ENCODE measurements at regions not wholly inside any gene's neighbourhood (a gene's known extent, or its start where the extent isn't known, plus 50 kb on each side); places are given as distances from the start of the nearest gene placed in this dataset.

- Histone ChIP-seq H3K4me2 (ENCODE audit: insufficient read depth, low read length) (no peak overlapping the region), H3K36me3 (ENCODE audit: control insufficient read depth, insufficient read depth, low read length) (no peaks in the 10 kb centered on the region), H3K9ac (ENCODE audit: insufficient read depth in 1 of 2, low read depth in 2 of 2, low read length in 2 of 2) (no peak overlapping the region), H4K20me1 (replicated peaks; ENCODE audit: control insufficient read depth, insufficient read depth, low read length) (no peaks in the 10 kb centered on the region), H2AFZ (ENCODE audit: low read depth, low read length) (no peak overlapping the region), H3K9me1 (ENCODE audit: control insufficient read depth, insufficient read depth, low read length) (no peaks in the 10 kb centered on the region), H3K27me3 (ENCODE audit: control insufficient read depth in 2 of 2, insufficient read depth in 2 of 2, low read length in 2 of 2) (no peaks in the 10 kb centered on the region; a peak in 1 of 5 replicates), H3K4me1 (replicated peaks in 1 of 2; ENCODE audit: control insufficient read depth in 2 of 2, insufficient read depth in 2 of 2, low read length in 2 of 2) (no peaks in the 10 kb centered on the region), H3K9me3 (replicated peaks; ENCODE audit: control insufficient read depth, insufficient read depth, low read depth, low read length) (no peaks in the 10 kb centered on the region), H3K27ac (ENCODE audit: extremely low read depth, low read depth, low read length) (no peak overlapping the region), H3K4me3 (no peak overlapping the region), H3K79me2 (ENCODE audit: control insufficient read depth, insufficient read depth, low read length) (no peaks in the 10 kb centered on the region)
- TF ChIP-seq ZNF583 (CRISPR knock-in tag; IDR thresholded peaks at IDR 0.05) (no peak), RBM39 (optimal IDR thresholded peaks at IDR 0.05; ENCODE audit: low read depth, low read length) (no peak)
- no peak for FAIRE-seq
- CTCF ChIA-PET (ENCODE audit: low intra/inter-chr PET ratio) = no interaction called here
- WGBS (ENCODE audit: insufficient coverage, low coverage, missing lambda C conversion rate) = 3% methylated on average over 6 of the region's 6 CpGs
- no peak for ATAC-seq
- DNase-seq (ENCODE audit: extremely low read depth in 1 of 4, low spot score in 3 of 4) = no peak
- in situ Hi-C loops (cut with MboI) = no loop called here
- intact Hi-C loops (cut with micrococcal nuclease) = no loop called here
- no TSS peak for BruUV-seq (replicated peaks)
- POLR2A ChIA-PET = no interaction called here
Measured at GRCh38 chr4:83865417-83866150, 329.7 kb downstream of the GPAT3 start.

GRCh38 chr4:83864097-83864817 is 328.3 kb downstream of the GPAT3 start:
- no peaks in the 10 kb centered on the region for H3K9me3 ChIP-seq (replicated peaks; ENCODE audit: control insufficient read depth, insufficient read depth, low read depth, low read length)
- TF ChIP-seq ZNF146 (CRISPR knock-in tag; IDR thresholded peaks at IDR 0.05; ENCODE audit: unreplicated experiment) = no peak
- no peak for TF ChIP-seq WHSC1 (IDR thresholded peaks at IDR 0.05; ENCODE audit: low read length)
- no peak for TF ChIP-seq ZNF263 (CRISPR knock-in tag; IDR thresholded peaks at IDR 0.05; ENCODE audit: borderline replicate concordance)
- TF ChIP-seq ZNF699 (CRISPR knock-in tag; IDR thresholded peaks at IDR 0.05; ENCODE audit: insufficient replicate concordance) = no peak
- no peak for TF ChIP-seq NKRF (IDR thresholded peaks at IDR 0.05; ENCODE audit: borderline replicate concordance)
- TF ChIP-seq STAT5A (IDR thresholded peaks at IDR 0.05; ENCODE audit: borderline replicate concordance, low read length) = no peak
- TF ChIP-seq ZBTB33 (CRISPR knock-in tag; IDR thresholded peaks at IDR 0.05) = no peak
- TF ChIP-seq DDX20 (tag; IDR thresholded peaks at IDR 0.05; ENCODE audit: low read depth) = no peak

More at GRCh38 chr4:83864097-83864817, 328.3 kb downstream of the GPAT3 start:
- Histone ChIP-seq H3K27me3 (ENCODE audit: control insufficient read depth in 2 of 2, insufficient read depth in 2 of 2, low read length in 2 of 2) (no peaks in the 10 kb centered on the region; a peak in 1 of 5 replicates), H4K20me1 (replicated peaks; ENCODE audit: control insufficient read depth, insufficient read depth, low read length) (no peaks in the 10 kb centered on the region), H3K4me3 (no peak overlapping the region), H3K36me3 (ENCODE audit: control insufficient read depth, insufficient read depth, low read length) (no peaks in the 10 kb centered on the region), H3K4me2 (ENCODE audit: insufficient read depth, low read length) (no peak overlapping the region), H3K9me1 (ENCODE audit: control insufficient read depth, insufficient read depth, low read length) (no peaks in the 10 kb centered on the region), H3K9ac (ENCODE audit: insufficient read depth in 1 of 2, low read depth in 2 of 2, low read length in 2 of 2) (no peak overlapping the region), H3K27ac (ENCODE audit: extremely low read depth, low read depth, low read length) (no peak overlapping the region), H3K79me2 (ENCODE audit: control insufficient read depth, insufficient read depth, low read length) (no peaks in the 10 kb centered on the region), H2AFZ (ENCODE audit: low read depth, low read length) (no peak overlapping the region), H3K4me1 (replicated peaks in 1 of 2; ENCODE audit: control insufficient read depth in 2 of 2, insufficient read depth in 2 of 2, low read length in 2 of 2) (no peaks in the 10 kb centered on the region)
- WGBS (ENCODE audit: insufficient coverage, low coverage, missing lambda C conversion rate) = 5% methylated on average over 4 of the region's 4 CpGs
- intact Hi-C loops (cut with micrococcal nuclease) = no loop called here
- in situ Hi-C loops (cut with MboI) = no loop called here
- no TSS peak for BruUV-seq (replicated peaks)
- ChIA-PET POLR2A (no interaction called here), CTCF (ENCODE audit: low intra/inter-chr PET ratio) (no interaction called here)
- ATAC-seq (no peak), DNase-seq (ENCODE audit: extremely low read depth in 1 of 4, low spot score in 3 of 4) (no peak), FAIRE-seq (no peak)

All from K562 (cell line).